ENCODE measurements at regions not wholly inside any gene's neighbourhood (a gene's known extent, or its start where the extent isn't known, plus 50 kb on each side); places are given as distances from the start of the nearest gene placed in this dataset.

DNA sequence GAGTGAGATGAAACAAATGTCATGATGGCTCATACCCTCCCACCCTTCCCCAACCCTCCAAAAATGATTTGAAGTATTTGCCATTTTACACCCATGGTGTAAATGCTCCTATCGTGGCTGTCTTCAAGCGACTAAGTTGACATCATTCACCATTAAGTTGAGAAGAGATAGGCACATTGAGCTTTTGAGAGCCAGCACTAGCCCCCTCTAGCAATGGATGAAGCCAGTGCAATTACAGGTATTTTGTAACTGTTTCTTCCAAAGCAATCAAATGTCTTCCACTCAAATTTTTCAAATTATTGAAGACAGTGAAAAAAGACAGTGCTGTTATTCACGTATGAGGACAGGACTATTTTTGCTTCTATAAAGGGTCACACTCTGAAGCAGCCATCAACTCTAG lies 371.5 kb upstream of the KLF4 start:
- Histone ChIP-seq H3K4me1 (ENCODE audit: insufficient read depth) (no peaks in the 10 kb centered on the region), H3K9me3 (no peaks in the 10 kb centered on the region), H3K4me3 (no peak overlapping the region), H3K36me3 (no peaks in the 10 kb centered on the region), H3K27me3 (no peaks in the 10 kb centered on the region), H3K27ac (no peak overlapping the region)
- intact Hi-C loops (cut with DNase I), result no loop called here
- DNase-seq, result no peak
- WGBS, 3 donors, result 81 to 82% (median 81%) methylated on average over 3 of the region's 3 CpGs
- TF ChIP-seq POLR2A (IDR thresholded peaks at IDR 0.05) (no peak), EP300 (IDR thresholded peaks at IDR 0.05) (no peak)
- TF ChIP-seq, protein P1, sequence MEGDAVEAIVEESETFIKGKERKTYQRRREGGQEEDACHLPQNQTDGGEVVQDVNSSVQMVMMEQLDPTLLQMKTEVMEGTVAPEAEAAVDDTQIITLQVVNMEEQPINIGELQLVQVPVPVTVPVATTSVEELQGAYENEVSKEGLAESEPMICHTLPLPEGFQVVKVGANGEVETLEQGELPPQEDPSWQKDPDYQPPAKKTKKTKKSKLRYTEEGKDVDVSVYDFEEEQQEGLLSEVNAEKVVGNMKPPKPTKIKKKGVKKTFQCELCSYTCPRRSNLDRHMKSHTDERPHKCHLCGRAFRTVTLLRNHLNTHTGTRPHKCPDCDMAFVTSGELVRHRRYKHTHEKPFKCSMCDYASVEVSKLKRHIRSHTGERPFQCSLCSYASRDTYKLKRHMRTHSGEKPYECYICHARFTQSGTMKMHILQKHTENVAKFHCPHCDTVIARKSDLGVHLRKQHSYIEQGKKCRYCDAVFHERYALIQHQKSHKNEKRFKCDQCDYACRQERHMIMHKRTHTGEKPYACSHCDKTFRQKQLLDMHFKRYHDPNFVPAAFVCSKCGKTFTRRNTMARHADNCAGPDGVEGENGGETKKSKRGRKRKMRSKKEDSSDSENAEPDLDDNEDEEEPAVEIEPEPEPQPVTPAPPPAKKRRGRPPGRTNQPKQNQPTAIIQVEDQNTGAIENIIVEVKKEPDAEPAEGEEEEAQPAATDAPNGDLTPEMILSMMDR (IDR thresholded peaks at IDR 0.05), result no peak

GRCh38 chr9:107858260-107858659 lies 368.7 kb upstream of the KLF4 start:
- no peak overlapping the region for H3K27ac ChIP-seq
- H3K4me1 ChIP-seq (ENCODE audit: insufficient read depth), result no peaks in the 10 kb centered on the region
- H3K4me3 ChIP-seq, result no peak overlapping the region
- intact Hi-C loops (cut with DNase I), result no loop called here
- no peaks in the 10 kb centered on the region for H3K36me3 ChIP-seq
- TF ChIP-seq POLR2A (IDR thresholded peaks at IDR 0.05), result no peak
- TF ChIP-seq, protein P1 (IDR thresholded peaks at IDR 0.05), result no peak
- no peak for TF ChIP-seq EP300 (IDR thresholded peaks at IDR 0.05)
- 89 to 95% (median 95%) methylated on average over 8 of the region's 8 CpGs for WGBS, 3 donors
- no peak for DNase-seq
- no peaks in the 10 kb centered on the region for H3K27me3 ChIP-seq
- H3K9me3 ChIP-seq, result no peaks in the 10 kb centered on the region

DNA sequence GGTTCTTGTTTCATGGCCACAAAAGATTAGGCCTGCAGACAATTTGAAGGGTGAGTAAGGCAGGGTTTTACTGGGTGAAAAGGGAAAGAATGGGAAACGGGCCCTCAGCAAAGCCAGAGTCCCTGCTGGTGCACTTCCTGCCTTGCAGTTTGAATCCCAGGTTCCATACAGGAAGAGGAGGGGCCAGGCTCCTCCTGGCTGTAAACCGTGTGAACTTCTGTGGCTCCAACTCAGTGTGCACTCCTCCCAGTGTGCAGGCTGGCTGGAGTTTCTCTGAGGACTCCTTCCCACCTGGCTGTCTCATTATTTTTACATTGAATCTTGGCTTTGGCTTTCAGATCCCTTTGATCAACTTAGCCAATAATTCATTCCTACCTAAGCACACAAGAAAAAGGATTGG lies 367.1 kb upstream of the KLF4 start:
- DNase-seq, result no peak
- TF ChIP-seq EP300 (IDR thresholded peaks at IDR 0.05), result no peak
- Histone ChIP-seq H3K27me3 (no peaks in the 10 kb centered on the region), H3K9me3 (no peaks in the 10 kb centered on the region), H3K4me1 (ENCODE audit: insufficient read depth) (no peaks in the 10 kb centered on the region), H3K36me3 (no peaks in the 10 kb centered on the region), H3K4me3 (no peak overlapping the region), H3K27ac (no peak overlapping the region)
- WGBS, 3 donors, result 55 to 64% (median 60%) methylated on average over 2 of the region's 2 CpGs
- intact Hi-C loops (cut with DNase I), result no loop called here

DNA sequence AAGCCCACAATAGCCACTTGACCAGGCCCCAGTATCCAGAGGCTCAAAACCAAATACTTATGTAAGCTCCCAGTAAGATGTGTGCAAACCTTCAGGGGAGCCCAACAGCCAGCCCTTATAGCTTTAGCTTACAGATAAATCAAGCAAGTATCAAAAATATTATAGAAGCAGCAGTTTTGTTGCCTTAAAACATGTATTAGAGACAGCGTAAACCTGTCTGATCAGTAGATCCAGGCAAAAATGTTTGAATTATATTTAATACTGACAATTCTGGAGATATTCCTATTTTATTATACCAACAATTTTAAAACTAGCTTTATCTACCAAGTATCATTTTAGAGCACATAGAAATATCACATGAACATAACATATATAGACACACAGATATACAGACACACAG lies 365.6 kb upstream of the KLF4 start:
- WGBS, 3 donors, result 97 to 100% (median 98%) methylated on average over 1 of the region's 1 CpG
- H3K36me3 ChIP-seq, result no peaks in the 10 kb centered on the region
- TF ChIP-seq, protein P1 (IDR thresholded peaks at IDR 0.05), result no peak
- TF ChIP-seq POLR2A (IDR thresholded peaks at IDR 0.05), result no peak
- TF ChIP-seq EP300 (IDR thresholded peaks at IDR 0.05), result no peak
- intact Hi-C loops (cut with DNase I), result no loop called here
- no peak for DNase-seq
- no peaks in the 10 kb centered on the region for H3K4me1 ChIP-seq (ENCODE audit: insufficient read depth)
- H3K27ac ChIP-seq, result no peak overlapping the region
- no peaks in the 10 kb centered on the region for H3K9me3 ChIP-seq
- no peaks in the 10 kb centered on the region for H3K27me3 ChIP-seq
- no peak overlapping the region for H3K4me3 ChIP-seq

DNA sequence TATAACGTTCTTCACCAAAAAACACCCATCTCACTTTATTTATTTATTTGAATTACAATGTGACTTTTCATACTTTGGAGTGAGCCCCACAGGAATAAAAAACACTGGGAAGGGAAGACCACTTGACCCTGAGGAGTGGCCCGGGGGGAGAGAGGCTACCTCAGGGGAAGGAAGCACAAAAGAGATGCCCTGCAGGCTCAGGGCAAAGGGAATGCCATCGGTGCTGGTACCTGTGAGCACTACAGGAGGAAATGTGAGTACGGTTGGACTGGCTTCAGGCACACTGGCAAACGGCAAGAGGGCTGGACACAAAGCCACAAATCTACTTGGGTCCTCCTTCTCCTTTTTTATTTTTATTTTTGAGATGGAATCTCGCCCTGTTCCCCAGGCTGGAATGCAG lies 363.9 kb upstream of the KLF4 start:
- intact Hi-C loops (cut with DNase I), result no loop called here
- no peak for DNase-seq
- WGBS, 3 donors, result 82 to 88% (median 83%) methylated on average over 6 of the region's 6 CpGs
- Histone ChIP-seq H3K9me3 (no peaks in the 10 kb centered on the region), H3K36me3 (no peaks in the 10 kb centered on the region), H3K27me3 (no peaks in the 10 kb centered on the region), H3K27ac (no peak overlapping the region), H3K4me3 (no peak overlapping the region), H3K4me1 (ENCODE audit: insufficient read depth) (no peaks in the 10 kb centered on the region)
- no peak for TF ChIP-seq EP300 (IDR thresholded peaks at IDR 0.05)
- TF ChIP-seq POLR2A (IDR thresholded peaks at IDR 0.05), result no peak
- TF ChIP-seq, protein P1 (IDR thresholded peaks at IDR 0.05), result no peak
